IPS-20b (cell line): ENCODE measurements at regions not wholly inside any gene's neighbourhood (a gene's known extent, or its start where the extent isn't known, plus 50 kb on each side); places are given as distances from the start of the nearest gene placed in this dataset.

ENCODE experiments used
- H3K27ac ChIP-seq: one replicate; pipeline ENCODE4 v1.5.1; 2013; ENCODE audit warnings: low read length
- H3K27me3 ChIP-seq: 2 replicates; pipeline ENCODE4 v1.6.1; 2013; ENCODE audit warnings: mild to moderate bottlenecking, low read length, inconsistent platforms; ENCODE audit not compliant: insufficient read depth
- H3K36me3 ChIP-seq: 2 replicates; pipeline ENCODE4 v1.6.1; 2013; ENCODE audit warnings: low read depth, mild to moderate bottlenecking, inconsistent platforms, low read length, moderate library complexity; ENCODE audit not compliant: insufficient read depth
- H3K4me1 ChIP-seq: 2 replicates; pipeline ENCODE4 v1.6.1; 2013; ENCODE audit warnings: mild to moderate bottlenecking, control low read depth, inconsistent platforms, low read length, moderate library complexity; ENCODE audit not compliant: insufficient read depth
- H3K4me3 ChIP-seq: 2 replicates; pipeline ENCODE4 v1.5.1; 2013; ENCODE audit warnings: mild to moderate bottlenecking, low read length, inconsistent platforms
- H3K9ac ChIP-seq: 2 replicates; pipeline ENCODE4 v1.6.1; 2013; ENCODE audit warnings: low read depth, mild to moderate bottlenecking, inconsistent platforms, low read length, moderate library complexity
- H3K9me3 ChIP-seq: 2 replicates; pipeline ENCODE4 v1.6.1; 2013; ENCODE audit warnings: mild to moderate bottlenecking, low read depth, low read length, inconsistent platforms; ENCODE audit not compliant: insufficient read depth

DNA sequence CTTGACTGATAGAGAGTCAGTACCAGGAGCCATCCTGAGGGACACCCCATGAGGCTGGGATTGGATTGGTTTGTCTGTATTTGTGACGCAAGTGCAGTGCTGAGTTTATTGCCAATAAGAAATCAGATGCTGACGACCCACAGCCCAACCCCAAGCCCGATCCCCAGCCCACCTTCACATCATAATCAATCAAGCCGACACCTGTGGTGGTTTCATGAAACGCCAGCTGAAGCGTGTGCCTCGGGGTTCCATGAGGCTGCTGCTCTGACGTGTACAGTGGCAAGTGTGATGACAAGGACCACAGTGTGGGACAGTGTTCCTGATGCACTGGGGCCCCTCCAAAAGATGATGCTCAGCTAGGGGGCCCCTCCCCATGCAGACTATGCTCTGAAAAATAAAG lies 62.1 kb upstream of the C14orf180 start:
- no peaks in the 10 kb centered on the region for H3K27me3 ChIP-seq
- H3K9me3 ChIP-seq, result no peaks in the 10 kb centered on the region
- no peak overlapping the region for H3K27ac ChIP-seq
- no peak overlapping the region for H3K9ac ChIP-seq
- H3K36me3 ChIP-seq, result no peaks in the 10 kb centered on the region
- H3K4me3 ChIP-seq, result no peak overlapping the region
- H3K4me1 ChIP-seq, result no peaks in the 10 kb centered on the region

DNA sequence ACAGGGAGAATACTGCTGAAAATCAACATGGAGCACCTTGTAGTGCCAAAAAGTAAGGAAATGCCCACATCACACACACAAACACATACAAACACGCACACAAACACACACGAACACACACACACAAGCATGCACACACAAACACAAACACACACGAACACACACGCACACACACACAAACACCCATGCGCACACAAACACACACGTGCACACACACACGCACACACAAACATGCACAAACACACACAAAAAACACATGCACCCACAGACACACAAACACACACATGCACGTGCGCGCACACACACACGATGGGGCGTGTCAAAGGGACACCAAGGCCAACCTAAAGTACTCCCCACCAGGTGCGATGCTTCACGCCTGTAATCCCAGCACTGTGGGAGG lies 61.7 kb upstream of the C14orf180 start:
- no peaks in the 10 kb centered on the region for H3K27me3 ChIP-seq
- no peaks in the 10 kb centered on the region for H3K9me3 ChIP-seq
- H3K36me3 ChIP-seq, result no peaks in the 10 kb centered on the region

DNA sequence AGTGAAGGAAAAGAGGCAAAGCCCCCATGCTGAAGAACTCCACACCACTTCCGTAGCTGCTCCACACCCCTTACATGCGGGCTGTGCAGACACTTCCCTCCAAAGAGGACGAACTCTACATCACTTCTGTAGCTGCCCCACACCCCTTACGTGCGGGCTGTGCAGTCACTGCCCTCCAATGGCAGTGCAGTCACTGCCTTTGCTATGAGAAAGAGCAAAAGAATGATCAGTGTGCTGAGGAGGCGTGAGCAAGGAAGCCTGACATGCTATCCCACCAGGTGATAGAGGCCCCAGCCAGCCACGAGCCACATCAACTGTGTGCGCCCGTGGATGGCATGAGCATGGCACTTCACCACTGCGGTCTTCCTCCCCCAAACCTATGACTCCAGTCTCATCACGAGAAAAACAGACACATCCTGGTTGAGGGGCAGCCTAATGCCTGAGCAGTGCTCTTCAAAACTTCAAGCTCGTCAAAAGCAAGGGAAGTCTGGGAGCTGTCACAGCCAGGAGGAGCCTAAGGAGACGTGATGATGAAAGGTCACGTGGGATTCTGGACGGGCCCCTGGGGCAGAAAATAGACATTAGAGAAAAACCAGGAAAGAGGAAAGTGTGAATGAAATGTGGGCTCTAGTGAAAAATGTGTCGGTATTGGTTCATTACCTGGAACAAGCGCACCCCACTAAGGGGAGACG lies 60.8 kb upstream of the C14orf180 start:
- Histone ChIP-seq H3K9me3 (no peaks in the 10 kb centered on the region), H3K9ac (no peak overlapping the region), H3K36me3 (no peaks in the 10 kb centered on the region), H3K4me1 (no peaks in the 10 kb centered on the region), H3K27me3 (no peaks in the 10 kb centered on the region), H3K4me3 (no peak overlapping the region), H3K27ac (no peak overlapping the region)

More for the DNA sequence above, 61.7 kb upstream of the C14orf180 start:
- H3K4me3 ChIP-seq, result no peak overlapping the region
- no peaks in the 10 kb centered on the region for H3K4me1 ChIP-seq
- H3K27ac ChIP-seq, result no peak overlapping the region
- H3K9ac ChIP-seq, result no peak overlapping the region

DNA sequence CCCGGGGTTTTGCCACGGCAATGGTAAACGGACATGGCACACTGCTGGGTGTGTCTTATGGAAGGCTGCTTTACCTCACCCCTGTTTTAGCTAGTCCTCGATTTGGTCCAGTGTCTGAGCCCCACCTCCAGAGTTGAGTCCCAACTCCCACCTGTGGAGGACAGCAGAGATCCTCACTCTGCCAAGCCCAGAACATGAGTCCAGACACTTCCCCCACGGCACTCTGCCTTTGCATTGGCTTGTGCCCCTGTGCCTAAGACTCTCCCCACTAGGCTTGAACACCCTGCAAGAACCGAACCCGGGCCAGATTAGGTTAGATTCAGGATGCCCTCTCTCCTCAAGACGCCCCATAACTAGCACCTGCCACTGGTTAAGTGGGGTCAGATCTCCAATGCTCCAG lies 59.8 kb upstream of the C14orf180 start:
- no peak overlapping the region for H3K9ac ChIP-seq
- H3K9me3 ChIP-seq, result peaks cover 1% of the 10 kb centered on the region; the same call in 1 of the 2 replicates
- no peaks in the 10 kb centered on the region for H3K36me3 ChIP-seq
- H3K4me1 ChIP-seq, result no peaks in the 10 kb centered on the region
- no peak overlapping the region for H3K27ac ChIP-seq
- H3K27me3 ChIP-seq, result no peaks in the 10 kb centered on the region
- no peak overlapping the region for H3K4me3 ChIP-seq

DNA sequence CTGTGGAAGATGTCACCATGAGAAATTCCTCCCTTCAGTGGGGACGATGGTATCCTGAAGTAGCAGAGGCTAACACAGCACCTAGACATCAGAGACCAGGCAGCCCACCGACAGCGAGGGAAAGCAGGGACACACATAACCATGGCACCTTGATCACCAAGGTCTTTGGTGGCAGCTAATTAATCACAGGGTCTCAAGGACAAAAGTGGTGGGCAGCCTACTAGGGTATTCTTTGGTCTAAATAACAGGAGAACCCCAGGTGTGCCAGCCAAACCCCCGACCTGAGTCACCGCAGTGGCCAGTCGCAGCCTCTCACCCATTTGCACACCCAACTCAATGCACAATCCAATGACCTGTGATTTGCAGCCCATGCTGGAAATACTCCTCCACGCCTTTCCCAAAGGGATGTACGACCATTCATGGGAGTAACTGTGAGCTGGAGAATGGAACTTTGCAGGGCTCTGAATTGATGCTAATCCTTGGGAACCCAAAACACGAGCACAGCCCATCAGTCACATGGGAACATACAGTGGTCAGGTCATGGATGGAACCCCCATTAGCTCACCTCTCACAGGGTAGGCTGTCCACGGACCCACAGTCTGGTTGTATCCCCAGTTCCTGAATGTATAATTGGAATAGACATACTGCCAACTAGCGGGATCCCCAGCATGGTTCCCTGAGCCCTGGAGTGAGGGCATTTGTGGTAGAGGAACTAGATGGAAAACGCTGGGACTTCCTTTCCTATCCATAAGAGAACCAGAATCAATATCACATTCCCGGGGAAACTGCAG lies 58.7 kb upstream of the C14orf180 start:
- Histone ChIP-seq H3K4me1 (no peaks in the 10 kb centered on the region), H3K27ac (no peak overlapping the region), H3K9me3 (peaks cover 6% of the 10 kb centered on the region; the same call in 1 of the 2 replicates), H3K9ac (no peak overlapping the region), H3K36me3 (no peaks in the 10 kb centered on the region), H3K27me3 (no peaks in the 10 kb centered on the region), H3K4me3 (no peak overlapping the region)

DNA sequence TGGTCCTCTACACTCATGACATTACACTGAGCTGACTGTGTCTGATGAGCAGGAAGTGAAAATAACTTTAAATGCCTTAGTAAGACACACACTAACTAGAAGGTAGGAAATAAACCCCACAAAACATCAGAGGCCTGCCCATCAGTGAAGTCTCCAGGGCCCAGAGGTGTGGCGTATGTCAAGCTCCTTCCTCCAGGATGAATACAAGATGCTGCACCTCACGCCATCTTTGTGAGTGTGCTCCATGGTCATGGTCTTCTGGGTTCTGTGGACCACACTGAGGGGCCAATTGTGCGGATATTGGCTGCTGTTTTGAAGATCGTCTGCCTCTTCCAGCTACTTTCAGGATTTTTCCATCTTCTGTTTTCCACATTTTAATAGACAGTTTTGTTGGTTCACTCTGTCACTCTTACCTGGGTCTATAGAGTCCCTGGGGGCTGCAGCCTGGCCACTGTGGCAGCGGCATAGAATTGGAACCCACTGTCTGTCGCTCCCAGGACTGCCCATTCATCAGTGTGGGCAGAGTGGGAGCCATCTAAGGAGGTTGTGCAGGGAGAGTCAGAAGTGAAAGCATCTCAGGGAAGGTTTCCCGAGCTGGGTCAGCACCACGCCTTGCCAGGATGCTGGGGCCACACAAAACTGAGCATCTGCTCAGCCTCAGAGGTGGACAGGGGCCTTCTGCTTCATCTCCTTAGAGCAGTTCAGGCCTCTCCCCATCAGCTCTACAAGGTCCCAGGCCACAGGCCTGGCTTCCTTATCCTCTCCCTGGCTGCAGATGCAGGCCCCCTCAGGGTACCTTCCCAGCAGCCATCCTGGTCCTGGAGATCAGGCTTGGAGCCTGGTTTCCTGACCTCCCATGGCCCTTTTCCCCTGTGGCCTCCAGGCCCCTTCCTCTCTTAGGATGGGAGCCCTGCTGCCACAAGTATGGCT lies 57.5 kb upstream of the C14orf180 start:
- no peak overlapping the region for H3K27ac ChIP-seq
- no peaks in the 10 kb centered on the region; the same call in 1 of the 2 replicates for H3K27me3 ChIP-seq
- no peaks in the 10 kb centered on the region for H3K4me1 ChIP-seq
- H3K9ac ChIP-seq, result no peak overlapping the region
- peaks cover 6% of the 10 kb centered on the region; the same call in 1 of the 2 replicates for H3K9me3 ChIP-seq
- no peak overlapping the region for H3K4me3 ChIP-seq
- H3K36me3 ChIP-seq, result no peaks in the 10 kb centered on the region

DNA sequence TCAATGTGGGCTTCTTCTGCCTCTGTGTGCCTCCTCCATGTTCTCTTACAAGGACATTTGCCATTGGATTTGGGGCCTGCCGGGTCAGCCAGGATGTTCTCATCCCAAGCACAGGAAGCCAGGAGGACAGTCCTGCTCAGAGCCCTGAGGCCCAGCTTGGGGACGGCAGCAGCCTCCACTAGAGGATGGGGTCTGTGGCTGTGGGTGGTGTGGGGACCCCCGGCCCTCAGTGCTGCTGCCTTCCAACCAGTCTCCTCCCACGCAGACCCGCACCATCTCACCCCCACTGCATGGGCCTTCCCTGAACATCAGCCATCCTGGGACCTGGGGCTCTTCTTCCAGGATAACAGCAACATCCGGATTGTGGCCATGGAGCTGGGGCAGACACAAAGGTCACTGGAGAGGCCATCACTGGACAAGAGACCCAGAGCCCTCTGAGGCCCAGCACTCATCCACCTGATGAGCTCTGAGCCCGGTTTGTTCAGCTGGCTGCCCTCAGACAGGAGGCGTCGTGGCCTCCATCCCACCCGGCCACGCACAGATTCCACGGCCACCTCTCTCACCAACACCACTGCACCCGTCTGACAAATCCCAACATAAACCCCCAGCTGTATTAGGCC lies 56.5 kb upstream of the C14orf180 start:
- Histone ChIP-seq H3K9ac (no peak overlapping the region), H3K27ac (no peak overlapping the region), H3K36me3 (no peaks in the 10 kb centered on the region), H3K4me3 (no peak overlapping the region), H3K4me1 (no peaks in the 10 kb centered on the region), H3K27me3 (no peaks in the 10 kb centered on the region; the same call in 1 of the 2 replicates), H3K9me3 (peaks cover 13% of the 10 kb centered on the region)

DNA sequence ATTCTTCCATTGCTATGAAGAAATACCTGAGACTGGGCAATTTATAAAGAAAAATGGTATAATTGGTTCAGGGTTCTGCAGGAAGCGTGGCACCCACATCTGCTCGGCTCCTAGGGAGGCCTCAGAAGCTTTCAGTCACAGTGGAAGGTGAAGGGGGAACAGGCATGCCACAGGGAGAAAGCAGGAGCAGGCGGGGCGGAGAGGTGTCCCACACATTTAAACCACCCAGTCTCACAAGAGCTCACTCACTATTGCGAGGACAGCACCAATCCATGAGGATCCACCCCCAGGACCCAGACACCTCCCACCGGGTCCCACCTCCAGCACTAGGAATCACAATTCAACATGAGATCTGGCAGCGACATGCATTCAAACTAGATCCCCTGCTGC lies 56.0 kb upstream of the C14orf180 start:
- Histone ChIP-seq H3K9ac (no peak overlapping the region), H3K9me3 (peaks cover 17% of the 10 kb centered on the region), H3K4me3 (no peak overlapping the region), H3K27ac (no peak overlapping the region), H3K36me3 (no peaks in the 10 kb centered on the region), H3K4me1 (no peaks in the 10 kb centered on the region), H3K27me3 (no peaks in the 10 kb centered on the region; the same call in 1 of the 2 replicates)

DNA sequence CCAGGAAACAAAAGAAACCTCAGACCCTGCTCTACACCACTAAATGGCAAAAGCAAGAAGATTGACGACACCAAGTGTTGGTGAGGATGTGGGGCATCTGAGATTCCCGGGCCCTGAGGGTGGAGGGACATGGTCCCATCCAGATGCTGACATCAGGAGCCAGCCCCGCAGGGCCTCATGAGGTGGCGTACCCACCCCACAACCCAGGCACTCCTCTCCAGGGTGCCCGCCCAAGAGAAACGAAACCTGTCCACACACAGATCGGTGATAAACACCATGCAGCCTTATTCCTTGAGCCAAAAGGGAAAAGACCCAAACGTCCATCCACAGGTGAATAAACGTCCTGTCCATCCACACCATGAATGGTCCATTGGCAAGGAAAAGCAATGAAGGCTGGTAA lies 54.8 kb upstream of the C14orf180 start:
- H3K27me3 ChIP-seq, result no peaks in the 10 kb centered on the region; the same call in 1 of the 2 replicates
- no peaks in the 10 kb centered on the region for H3K36me3 ChIP-seq
- H3K4me1 ChIP-seq, result no peaks in the 10 kb centered on the region
- peaks cover 17% of the 10 kb centered on the region for H3K9me3 ChIP-seq
- H3K4me3 ChIP-seq, result no peak overlapping the region
- no peak overlapping the region for H3K27ac ChIP-seq
- no peak overlapping the region for H3K9ac ChIP-seq

DNA sequence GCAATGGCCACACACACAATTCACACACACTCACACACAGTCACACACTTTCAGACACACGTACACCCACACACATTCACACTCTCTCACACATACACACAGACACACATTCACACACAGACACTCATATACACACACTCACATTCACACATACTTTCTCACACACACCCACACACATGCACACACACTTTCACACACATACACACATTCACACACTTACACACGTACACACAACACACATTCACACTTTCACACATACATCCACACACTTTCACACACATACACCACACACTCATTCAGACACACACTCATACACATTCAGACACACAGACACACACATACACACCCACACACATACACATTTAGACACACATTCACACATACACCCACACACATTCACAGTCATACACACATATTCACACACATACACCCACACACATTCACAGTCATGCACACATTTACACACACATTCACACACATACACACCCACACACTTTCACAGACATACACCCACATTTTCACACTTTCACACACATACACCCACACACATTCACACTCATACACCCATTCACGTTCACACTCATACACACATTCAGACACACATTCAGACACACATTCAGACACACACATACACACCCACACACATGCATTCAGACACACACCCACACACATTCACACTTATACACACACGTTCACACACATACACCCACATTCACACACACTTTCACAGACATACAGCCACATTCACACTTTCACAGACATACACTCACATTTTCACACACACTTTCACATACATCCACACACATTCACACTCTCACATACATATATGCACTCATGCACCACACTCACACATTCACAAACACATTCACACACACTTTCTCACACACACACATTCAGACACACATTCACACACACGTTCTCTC lies 52.6 kb upstream of the C14orf180 start:
- Histone ChIP-seq H3K9ac (no peak overlapping the region), H3K27me3 (no peaks in the 10 kb centered on the region; the same call in 1 of the 2 replicates), H3K36me3 (no peaks in the 10 kb centered on the region), H3K4me3 (no peak overlapping the region), H3K27ac (no peak overlapping the region), H3K4me1 (no peaks in the 10 kb centered on the region), H3K9me3 (peaks cover 17% of the 10 kb centered on the region)
